Brain microvascular endothelial cell (primary cell): ENCODE measurements at regions not wholly inside any gene's neighbourhood (a gene's known extent, or its start where the extent isn't known, plus 50 kb on each side); places are given as distances from the start of the nearest gene placed in this dataset.

Experiments
- DNase-seq: peaks from one replicate; pipeline ENCODE4 v3.0.0-alpha.2; 2020
- H3K27ac ChIP-seq: fragments of 250-450 bp; sonication (Bioruptor Pico); 2 replicates; pipeline ENCODE4 v1.5.1; 2020; ENCODE audit warnings: mild to moderate bottlenecking, moderate library complexity
- H3K27me3 ChIP-seq: fragments of 250-450 bp; sonication (Bioruptor Pico); replicated peaks from 2 replicates; pipeline ENCODE4 v1.5.1; 2020; ENCODE audit warnings: mild to moderate bottlenecking
- H3K36me3 ChIP-seq: fragments of 250-450 bp; sonication (Bioruptor Pico); replicated peaks from 2 replicates; pipeline ENCODE4 v1.5.1; 2020; ENCODE audit warnings: mild to moderate bottlenecking
- H3K4me3 ChIP-seq: 2 replicates; pipeline ENCODE4 v1.5.1; 2011; ENCODE audit warnings: low read depth, mild to moderate bottlenecking, control low read depth, low read length, moderate library complexity
- in situ Hi-C: cut with HindIII; loops from 2 replicates; pipeline ENCODE4 v1.10.0; 2017; ENCODE audit warnings: low sequenced_read_pairs, low pct_ligation_motif_present
- TF ChIP-seq, protein P1 (sequence below): IDR thresholded peaks from 2 replicates; pipeline ENCODE4 v1.5.1; 2011; ENCODE audit warnings: low read depth, mild to moderate bottlenecking, moderate library complexity, low read length, control low read depth, inconsistent platforms; ENCODE audit errors: missing control alignments

DNA sequence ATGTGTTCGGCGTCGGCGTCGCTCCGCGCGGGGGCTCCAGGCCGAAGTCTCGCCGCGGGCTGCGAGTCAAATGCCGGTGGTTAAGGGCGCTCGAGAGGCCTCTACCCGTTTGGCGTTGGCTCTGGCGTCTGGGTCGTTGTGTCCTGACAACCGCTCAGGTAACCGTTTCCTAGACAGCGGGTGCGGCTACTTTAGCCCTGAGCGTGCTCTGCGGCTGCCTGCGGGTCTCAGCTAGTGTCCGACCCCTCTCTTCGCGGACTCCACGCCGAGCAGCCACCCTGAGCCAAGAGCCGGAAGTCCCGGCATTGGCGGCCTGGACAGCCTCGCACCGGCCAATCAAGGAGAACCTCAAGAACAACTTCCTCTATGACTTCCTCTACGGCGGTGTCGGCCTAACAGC is 173.4 kb downstream of the SETD4 start:
- Histone ChIP-seq H3K27me3 (peaks cover 7% of the 10 kb centered on the region), H3K27ac (no peak overlapping the region), H3K36me3 (no peaks in the 10 kb centered on the region), H3K4me3 (no peak overlapping the region)
- DNase-seq = no peak
- in situ Hi-C loops = no loop called here
- TF ChIP-seq, protein P1, sequence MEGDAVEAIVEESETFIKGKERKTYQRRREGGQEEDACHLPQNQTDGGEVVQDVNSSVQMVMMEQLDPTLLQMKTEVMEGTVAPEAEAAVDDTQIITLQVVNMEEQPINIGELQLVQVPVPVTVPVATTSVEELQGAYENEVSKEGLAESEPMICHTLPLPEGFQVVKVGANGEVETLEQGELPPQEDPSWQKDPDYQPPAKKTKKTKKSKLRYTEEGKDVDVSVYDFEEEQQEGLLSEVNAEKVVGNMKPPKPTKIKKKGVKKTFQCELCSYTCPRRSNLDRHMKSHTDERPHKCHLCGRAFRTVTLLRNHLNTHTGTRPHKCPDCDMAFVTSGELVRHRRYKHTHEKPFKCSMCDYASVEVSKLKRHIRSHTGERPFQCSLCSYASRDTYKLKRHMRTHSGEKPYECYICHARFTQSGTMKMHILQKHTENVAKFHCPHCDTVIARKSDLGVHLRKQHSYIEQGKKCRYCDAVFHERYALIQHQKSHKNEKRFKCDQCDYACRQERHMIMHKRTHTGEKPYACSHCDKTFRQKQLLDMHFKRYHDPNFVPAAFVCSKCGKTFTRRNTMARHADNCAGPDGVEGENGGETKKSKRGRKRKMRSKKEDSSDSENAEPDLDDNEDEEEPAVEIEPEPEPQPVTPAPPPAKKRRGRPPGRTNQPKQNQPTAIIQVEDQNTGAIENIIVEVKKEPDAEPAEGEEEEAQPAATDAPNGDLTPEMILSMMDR = no peak

DNA sequence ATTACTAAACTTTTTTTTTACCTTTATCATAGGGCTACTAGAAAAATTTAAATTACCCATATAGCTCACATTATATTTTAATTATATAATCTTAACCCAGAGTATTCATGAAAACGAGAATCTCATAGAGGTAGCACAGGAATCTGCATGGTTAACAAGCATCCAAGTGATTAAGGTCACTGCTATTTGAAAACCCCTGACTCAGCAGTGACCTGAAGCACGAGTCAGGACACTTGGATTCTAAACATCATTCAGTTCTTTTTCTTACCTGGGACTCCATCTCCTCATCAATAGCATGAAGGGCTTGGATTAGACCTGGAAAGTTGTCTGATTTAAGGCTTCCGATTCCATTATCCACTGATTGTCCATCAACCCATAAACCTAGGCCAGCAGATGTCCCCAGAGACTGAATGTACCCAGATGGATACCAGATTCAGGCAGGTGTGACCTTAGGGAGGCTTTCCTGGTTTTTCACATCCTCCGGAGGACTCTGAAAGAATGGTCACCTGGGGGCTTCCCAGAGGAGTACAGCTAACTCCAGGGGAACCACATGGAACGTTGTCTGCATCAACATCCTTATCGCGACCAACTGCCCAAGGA is 174.3 kb downstream of the SETD4 start:
- Histone ChIP-seq H3K27me3 (peaks cover 9% of the 10 kb centered on the region), H3K36me3 (no peaks in the 10 kb centered on the region), H3K27ac (no peak overlapping the region), H3K4me3 (no peak overlapping the region)
- in situ Hi-C loops = no loop called here
- no peak for DNase-seq
- TF ChIP-seq, protein P1 = no peak

DNA sequence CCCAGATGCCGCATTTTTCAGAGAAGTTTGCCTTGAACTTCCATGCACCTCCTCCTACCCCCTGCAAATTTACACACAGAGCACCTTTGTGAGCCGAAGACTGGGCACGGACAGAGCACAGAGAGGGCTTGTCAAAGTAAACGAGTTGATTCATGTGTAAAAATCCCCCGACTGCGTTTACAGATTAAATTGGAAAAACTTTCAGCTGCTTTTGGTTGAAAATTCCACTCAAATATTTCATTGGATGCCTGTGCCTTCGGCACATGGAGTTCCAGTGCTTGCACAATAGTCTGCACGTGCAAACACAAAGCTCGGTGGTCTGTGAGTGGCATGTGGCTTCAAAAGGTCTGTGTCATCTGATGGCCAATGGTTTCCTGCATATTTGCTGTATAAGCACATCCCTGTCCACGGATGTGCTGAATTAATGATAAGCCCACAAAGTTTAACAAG is 177.5 kb downstream of the SETD4 start:
- no peak overlapping the region for H3K27ac ChIP-seq
- no peaks in the 10 kb centered on the region for H3K36me3 ChIP-seq
- TF ChIP-seq, protein P1 = no peak
- H3K27me3 ChIP-seq = peaks cover 9% of the 10 kb centered on the region
- H3K4me3 ChIP-seq = no peak overlapping the region
- in situ Hi-C loops = no loop called here
- peak; percentile 14 for DNase-seq

DNA sequence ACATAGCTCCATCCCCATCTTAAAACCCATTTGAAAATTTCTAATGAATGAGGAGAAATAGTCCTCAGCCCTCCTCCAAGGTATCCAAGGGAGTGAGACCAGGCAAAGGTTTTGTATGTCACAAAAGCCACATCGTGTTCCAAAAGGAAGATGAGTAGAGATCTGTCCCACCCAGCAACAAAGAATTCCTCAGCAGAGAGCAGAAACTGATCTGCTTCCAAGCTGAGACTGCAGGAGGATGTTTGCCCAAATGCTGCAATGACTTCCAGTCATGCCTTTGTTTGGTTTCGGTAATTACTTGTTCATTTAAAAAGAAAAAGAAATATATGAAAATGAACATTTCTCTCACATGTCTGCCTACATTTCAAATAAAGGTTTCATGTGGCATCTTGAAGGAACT is 186.9 kb downstream of the SETD4 start:
- TF ChIP-seq, protein P1 = no peak
- no peak for DNase-seq
- H3K4me3 ChIP-seq = no peak overlapping the region
- no peak overlapping the region for H3K27ac ChIP-seq
- no peaks in the 10 kb centered on the region for H3K36me3 ChIP-seq
- H3K27me3 ChIP-seq = peaks cover 2% of the 10 kb centered on the region
- in situ Hi-C loops = no loop called here

DNA sequence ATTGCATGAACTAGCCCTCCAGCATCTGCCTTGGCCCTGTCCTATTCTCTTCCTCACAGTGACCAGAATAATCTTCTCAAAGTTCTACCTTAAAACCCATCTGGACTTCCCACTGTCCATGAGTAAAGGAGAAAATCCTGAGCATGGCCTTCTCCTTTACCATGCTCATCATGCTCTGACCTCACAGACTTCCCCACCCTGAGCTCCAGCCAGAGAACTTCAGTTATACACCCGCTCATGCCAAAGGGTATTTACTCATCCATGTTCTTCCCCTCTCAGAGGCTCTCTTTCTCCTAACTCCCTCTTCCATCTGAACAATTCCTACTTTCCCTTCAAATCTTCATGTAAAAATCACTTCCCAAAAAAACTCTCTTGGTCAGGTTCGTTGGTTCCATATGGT is 188.4 kb downstream of the SETD4 start:
- Histone ChIP-seq H3K27ac (no peak overlapping the region), H3K27me3 (peaks cover 2% of the 10 kb centered on the region), H3K36me3 (no peaks in the 10 kb centered on the region), H3K4me3 (no peak overlapping the region)
- in situ Hi-C loops = no loop called here
- TF ChIP-seq, protein P1 = no peak
- DNase-seq = no peak

DNA sequence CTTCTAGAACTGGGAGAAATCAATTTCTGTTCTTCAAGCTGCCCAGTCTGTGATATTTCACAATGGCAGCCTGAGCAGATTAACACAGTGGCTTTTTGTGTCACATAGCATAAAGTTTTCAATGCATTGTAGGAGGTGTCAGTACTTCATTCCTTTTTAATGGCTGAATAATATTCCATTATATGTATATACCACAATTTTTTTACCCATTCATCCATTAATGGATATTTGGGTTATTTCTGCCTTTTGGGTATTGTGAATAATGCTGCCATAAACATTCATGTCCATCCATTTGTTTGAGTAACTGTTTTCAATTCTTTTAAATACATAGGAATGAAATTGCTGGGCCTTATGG is 191.5 kb downstream of the SETD4 start:
- in situ Hi-C loops = no loop called here
- H3K4me3 ChIP-seq = no peak overlapping the region
- no peak overlapping the region for H3K27ac ChIP-seq
- DNase-seq = no peak
- no peaks in the 10 kb centered on the region for H3K36me3 ChIP-seq
- TF ChIP-seq, protein P1 = no peak
- peaks cover 2% of the 10 kb centered on the region for H3K27me3 ChIP-seq
